GM12875 (cell line): ENCODE measurements at regions not wholly inside any gene's neighbourhood (a gene's known extent, or its start where the extent isn't known, plus 50 kb on each side); places are given as distances from the start of the nearest gene placed in this dataset.

Source experiments
- H3K4me3 ChIP-seq: one replicate; pipeline ENCODE4 v1.5.1; 2011; ENCODE audit warnings: low read depth, low read length, control low read depth
- TF ChIP-seq, protein P1 (sequence below): IDR thresholded peaks from 2 replicates; pipeline ENCODE4 v1.5.1; 2011; ENCODE audit warnings: low read depth, mild to moderate bottlenecking, control low read depth, inconsistent platforms, low read length, moderate library complexity, borderline replicate concordance; ENCODE audit not compliant: insufficient read depth

DNA sequence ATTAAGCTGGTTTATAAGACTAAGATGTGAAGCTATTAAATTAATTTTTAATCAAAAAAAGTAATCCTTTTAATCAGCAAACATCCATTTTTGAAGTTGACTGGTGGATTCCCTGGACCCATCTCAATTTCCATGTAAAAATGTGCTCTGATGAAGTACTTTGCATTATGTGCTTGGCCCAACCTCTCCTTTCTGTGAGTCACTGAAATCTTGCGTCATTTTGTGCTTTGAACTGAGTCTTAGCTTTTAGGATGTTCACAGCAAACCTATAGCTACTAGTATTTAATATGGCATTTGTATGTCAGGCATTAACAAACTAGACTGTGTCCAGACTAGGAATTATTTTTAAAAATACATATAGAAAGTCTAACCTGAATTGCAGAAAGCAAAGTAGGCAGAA lies 55.0 kb upstream of the CDH12 start:
- TF ChIP-seq, protein P1, sequence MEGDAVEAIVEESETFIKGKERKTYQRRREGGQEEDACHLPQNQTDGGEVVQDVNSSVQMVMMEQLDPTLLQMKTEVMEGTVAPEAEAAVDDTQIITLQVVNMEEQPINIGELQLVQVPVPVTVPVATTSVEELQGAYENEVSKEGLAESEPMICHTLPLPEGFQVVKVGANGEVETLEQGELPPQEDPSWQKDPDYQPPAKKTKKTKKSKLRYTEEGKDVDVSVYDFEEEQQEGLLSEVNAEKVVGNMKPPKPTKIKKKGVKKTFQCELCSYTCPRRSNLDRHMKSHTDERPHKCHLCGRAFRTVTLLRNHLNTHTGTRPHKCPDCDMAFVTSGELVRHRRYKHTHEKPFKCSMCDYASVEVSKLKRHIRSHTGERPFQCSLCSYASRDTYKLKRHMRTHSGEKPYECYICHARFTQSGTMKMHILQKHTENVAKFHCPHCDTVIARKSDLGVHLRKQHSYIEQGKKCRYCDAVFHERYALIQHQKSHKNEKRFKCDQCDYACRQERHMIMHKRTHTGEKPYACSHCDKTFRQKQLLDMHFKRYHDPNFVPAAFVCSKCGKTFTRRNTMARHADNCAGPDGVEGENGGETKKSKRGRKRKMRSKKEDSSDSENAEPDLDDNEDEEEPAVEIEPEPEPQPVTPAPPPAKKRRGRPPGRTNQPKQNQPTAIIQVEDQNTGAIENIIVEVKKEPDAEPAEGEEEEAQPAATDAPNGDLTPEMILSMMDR = no peak

More for the DNA sequence above, 55.0 kb upstream of the CDH12 start:
- H3K4me3 ChIP-seq = no peak overlapping the region
